GM21526 (cell line): ENCODE measurements at regions not wholly inside any gene's neighbourhood (a gene's known extent, or its start where the extent isn't known, plus 50 kb on each side); places are given as distances from the start of the nearest gene placed in this dataset.
"Not testable (repeated sequence)": the region's sequence is repeated elsewhere in the genome, so short reads cannot be mapped to it uniquely, and the experiment has no call there.

ENCODE experiments used
- ATAC-seq: cut with Tn5 transposase; IDR thresholded peaks from one replicate; pipeline ENCODE4 v1.9.1; 2021; ENCODE audit warnings: moderate library complexity; ENCODE audit not compliant: unreplicated experiment, low FRiP score

GRCh38 chr1:58966103-58966916 lies 182.5 kb upstream of the JUN start:
- no peak for ATAC-seq

- ATAC-seq = no peak
These were observed 183.3 kb upstream of the JUN start for GRCh38 chr1:58966917-58967740.

GRCh38 chr1:58968360-58968952 lies 184.6 kb upstream of the JUN start:
- peak; percentile 91 for ATAC-seq

DNA sequence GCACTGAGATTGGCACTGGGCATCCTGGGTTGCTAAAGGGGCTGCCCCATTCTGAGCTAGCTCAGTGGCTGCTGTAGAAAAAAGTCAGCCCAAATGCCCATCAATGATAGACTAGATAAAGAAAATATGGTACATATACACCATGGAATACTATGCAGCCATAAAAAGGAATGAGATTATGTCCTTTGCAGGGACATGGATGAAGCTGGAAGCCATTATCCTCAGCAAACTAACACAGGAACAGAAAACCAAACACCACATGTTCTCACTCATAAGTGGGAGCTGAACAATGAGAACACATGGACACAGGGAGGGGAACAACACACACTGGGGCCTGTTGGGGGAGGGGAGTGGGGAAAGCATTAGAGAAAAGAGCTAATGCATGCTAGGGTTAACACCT lies 185.3 kb upstream of the JUN start:
- ATAC-seq = not testable (repeated sequence)

- no peak for ATAC-seq
These were observed 187.8 kb upstream of the JUN start for GRCh38 chr1:58971629-58972140.

DNA sequence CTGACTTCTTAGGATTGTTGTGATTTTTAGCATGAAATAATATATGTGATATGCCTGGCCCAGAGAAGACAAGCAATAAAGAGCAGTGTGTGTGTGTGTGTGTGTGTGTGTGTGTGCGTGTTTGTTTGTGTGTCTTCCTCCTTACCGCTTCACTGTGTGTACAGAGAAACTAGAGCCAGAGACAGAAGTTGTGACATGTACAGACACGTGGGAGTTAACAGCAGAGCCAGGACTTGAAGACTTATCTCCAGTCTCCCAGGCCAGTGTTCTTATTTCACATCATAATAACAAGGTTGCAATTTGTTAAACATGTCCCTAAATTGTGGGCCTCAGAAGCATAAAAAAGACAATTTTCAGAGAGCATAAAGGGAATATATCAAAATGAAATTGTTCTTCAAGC lies 192.0 kb upstream of the JUN start:
- ATAC-seq = no peak

DNA sequence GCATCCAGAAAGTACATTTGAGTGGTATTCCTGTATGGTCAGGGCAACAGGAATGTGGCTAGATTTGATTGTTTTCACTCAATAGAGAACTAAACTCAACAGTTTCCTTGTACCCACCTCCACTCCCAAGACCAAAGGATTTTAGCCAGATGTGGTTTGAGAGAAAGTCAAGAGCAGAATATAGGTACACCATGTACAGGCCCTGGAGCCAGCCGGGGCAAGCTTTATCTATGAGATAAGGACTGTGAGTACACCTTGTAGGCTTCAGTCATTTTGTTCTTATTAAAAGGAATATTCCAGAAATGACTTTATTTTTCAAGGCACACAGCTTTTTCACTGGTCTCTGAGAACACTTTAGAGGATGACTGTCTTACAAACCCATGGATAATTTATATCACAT lies 192.4 kb upstream of the JUN start:
- no peak for ATAC-seq

- no peak for ATAC-seq
These were observed 193.8 kb upstream of the JUN start for GRCh38 chr1:58977598-58977997.

DNA sequence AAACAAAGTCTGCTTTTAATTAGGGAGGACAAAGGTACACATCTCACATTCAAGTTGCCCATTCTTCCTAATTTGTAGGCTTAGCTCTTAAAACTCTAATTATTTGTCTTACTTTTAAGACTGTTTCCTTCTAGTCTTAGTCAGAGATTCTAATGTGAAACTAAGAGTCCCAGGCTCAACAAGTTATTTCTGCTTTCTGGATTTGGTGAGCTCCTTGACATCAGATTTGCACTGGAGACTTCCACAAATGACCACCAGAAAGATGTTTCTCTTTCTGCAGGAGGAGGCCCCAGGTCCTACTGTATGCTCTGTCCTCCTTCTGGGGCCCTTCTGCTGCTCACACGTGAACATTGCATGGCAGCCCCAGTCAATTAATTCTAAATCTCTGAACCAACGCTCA lies 194.2 kb upstream of the JUN start:
- no peak for ATAC-seq

DNA sequence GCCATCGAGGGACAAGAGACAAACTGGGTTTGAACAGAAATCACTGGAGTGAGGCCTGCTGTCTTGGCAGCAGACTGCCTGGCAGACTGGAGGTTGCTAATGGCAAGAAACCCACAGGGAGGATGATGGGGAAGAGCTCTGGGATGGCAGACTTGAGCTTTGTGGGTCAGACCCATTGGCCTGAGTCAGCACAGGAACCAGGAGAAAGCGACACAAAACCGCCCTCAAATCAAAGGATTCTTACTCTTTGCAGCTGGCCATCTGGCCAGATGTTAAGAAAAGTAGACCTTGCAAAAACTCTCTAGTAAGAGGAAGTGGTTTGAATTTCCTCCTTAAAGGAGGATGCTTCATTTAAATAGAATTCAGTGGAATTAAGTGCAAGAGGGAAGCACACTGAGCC lies 195.2 kb upstream of the JUN start:
- no peak for ATAC-seq

- ATAC-seq = no peak
These were observed 195.8 kb upstream of the JUN start for GRCh38 chr1:58979677-58980076.

- ATAC-seq = no peak
These were observed 197.5 kb upstream of the JUN start for GRCh38 chr1:58981392-58981791.

- no peak for ATAC-seq
These were observed 198.6 kb upstream of the JUN start for GRCh38 chr1:58982259-58982998.

DNA sequence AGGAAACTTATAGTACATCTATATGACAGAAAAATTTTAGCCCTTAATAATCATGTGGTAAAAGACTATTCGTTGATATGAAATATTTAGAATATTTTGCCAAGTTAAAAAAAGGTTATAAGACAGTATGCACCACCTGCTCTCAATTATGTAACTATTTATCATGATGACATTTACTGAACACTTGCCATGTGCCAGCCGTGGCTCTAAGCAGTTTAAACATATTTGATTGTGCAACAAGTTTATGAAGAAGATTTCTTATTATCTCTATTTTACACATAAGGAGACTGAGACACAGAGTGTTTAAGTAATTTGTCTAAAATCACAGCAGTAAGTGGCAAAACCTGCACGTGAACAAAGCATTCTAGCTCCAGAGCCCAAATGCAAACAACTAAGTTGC lies 199.3 kb upstream of the JUN start:
- no peak for ATAC-seq

- ATAC-seq = no peak
These were observed 199.9 kb upstream of the JUN start for GRCh38 chr1:58983633-58984245.

DNA sequence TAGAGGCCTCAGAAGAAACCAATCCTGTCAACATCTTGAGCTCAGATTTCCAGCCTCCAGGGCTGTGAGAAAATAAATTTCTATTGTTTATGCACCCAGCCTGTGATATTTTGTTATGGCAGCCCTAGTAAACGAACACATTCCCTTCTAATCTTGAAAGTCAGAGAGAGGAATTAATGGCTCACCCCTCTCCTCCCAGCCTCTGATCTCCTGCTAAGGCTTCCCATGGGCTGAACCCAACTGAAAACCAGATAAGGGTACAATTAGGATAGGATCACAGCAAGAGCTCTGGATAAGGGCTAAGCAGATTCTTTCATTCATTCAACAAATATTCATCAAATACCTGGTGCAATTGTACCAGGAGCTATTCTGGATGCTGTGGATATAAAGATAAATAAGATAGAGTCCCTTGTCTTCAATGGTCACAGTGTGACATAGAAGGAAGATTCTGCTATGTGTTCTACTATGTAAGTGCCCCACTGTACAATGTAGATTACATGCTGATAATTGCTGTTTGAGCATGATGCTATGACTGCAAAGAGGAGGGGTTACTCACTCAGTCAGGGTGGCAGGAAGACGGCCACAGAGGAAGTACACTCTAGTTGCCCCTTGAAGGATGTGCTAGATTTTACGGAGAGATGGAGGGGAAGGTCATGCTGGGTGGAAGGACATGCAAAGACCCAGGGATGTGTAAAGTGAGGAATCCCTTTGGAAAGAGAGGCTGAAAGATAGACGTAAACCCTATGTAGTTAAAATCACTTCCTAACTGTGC lies 203.3 kb upstream of the JUN start:
- ATAC-seq = no peak

DNA sequence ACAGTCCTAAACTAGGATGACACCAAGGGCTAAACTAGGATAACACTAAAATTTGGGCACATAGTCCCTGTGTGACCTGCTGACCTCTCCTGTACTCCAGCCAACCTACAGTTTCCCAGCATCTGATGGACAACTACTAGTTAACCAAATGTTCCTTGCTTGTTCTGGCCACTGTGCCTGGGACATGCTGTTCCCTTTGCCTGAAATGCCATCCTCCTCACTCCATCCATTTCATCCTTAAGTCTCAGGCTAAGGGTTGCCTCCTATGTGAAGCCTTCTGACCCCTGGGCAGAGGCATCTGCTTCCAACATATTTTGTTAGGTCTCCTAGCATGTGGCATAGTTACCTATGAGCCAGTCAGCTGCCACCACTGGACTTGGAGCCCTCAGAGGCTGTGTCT lies 204.9 kb upstream of the JUN start:
- ATAC-seq = no peak

- ATAC-seq = no peak
These were observed 206.0 kb upstream of the JUN start for GRCh38 chr1:58989845-58990244.

DNA sequence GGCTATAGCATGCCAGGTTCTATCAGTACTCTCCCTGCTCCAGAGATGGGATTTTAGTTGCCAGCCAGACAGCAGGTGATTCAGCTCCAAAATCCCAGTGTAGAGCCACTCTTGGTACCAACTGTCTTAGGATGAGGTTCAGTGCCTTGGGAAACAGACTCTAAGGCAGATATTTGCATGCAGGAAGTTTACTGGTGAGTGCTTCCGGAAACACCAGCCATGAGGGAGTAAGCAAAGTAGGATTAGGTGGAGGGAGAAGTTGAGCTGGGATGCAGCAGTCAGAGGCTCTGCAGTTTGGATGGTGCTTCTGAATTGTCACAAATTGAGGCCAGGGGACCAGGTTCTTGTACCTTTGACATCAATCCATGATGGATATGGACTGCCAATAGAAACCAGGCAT lies 207.5 kb upstream of the JUN start:
- ATAC-seq = no peak
